ENCODE measurements at regions not wholly inside any gene's neighbourhood (a gene's known extent, or its start where the extent isn't known, plus 50 kb on each side); places are given as distances from the start of the nearest gene placed in this dataset.
"Not testable (repeated sequence)": the region's sequence is repeated elsewhere in the genome, so short reads cannot be mapped to it uniquely, and the experiment has no call there.

DNA sequence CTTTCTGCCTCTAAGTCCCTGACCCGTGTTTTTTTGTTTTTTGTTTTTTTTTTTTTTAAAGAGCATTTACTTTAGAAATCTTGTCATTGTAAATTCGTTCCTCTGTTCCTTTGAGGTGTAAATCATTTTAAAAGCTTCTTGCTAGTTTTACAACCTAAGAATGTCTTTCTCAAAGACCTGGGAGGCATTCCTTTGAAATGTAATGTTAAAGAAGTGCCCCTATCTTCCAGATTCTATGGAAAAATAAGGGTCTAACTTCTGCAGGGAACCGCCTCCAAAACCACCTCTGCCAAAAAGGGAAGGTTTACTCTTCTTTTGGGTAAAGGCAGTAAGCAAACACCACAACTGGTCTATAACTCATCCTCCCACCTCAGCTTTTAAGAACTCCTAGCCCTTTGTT lies 259.6 kb upstream of the ZNF804A start:
- no peak for DNase-seq (ENCODE audit: low spot score)

DNA sequence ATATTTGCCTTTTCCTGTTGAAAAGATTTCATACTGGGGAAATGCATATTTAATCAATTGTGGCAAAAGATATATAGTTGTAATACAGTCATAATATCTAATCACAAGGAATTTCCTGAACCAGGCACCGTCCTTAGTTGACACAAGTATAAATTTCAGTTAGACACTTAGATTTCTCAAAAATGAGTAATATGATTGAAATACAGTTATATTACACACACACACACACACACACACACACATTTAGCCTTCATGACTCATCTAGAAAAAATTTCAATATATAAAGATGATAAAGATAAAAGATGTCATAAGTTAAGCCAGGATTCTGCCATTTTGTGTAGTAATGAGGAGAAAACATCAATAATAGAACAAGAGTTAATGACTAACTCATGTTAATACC lies 258.4 kb upstream of the ZNF804A start:
- no peak for DNase-seq (ENCODE audit: low spot score)

DNA sequence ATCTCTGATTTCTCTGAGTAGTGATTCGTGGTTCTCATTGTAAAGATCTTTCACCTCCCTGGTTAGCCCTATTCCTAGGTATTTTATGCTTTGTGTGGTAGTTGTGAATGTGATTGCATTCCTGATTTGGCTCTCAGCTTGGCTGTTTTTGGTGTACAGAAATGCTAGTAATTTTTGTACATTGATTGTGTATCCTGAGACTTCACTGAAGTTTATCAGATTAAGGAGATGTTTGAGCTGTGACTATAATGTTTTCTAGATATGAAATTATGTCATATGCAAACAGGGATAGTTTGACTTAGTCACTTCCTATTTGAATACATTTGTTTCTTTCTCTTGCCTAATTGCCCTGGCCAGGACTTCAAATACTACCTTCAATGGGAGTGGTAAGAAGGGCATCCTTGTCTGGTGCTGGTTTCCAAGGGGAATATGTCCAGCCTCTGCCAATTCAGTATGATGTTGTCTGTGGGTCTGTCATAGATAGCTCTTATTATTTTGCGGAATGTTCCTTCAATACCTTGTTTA lies 251.9 kb upstream of the ZNF804A start:
- no peak for DNase-seq (ENCODE audit: low spot score)

DNA sequence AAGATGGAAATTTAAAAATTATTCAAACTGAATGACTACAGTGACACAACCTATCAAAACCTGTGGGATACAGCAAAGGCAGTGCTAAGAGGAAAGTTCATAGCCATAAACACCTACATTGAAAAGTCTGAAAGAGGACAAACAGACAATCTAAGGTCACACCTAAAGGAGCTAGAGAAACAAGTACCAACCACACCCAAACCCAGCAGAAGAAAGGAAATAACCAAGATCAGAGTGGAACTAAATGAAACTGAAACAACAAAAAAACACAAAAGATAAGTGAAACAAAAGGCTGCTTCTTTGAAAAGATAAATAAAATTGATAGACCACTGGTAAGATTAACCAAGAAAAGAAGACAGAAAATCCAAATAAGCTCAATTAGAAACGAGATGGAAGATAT lies 247.2 kb upstream of the ZNF804A start:
- DNase-seq (ENCODE audit: low spot score): no peak

DNA sequence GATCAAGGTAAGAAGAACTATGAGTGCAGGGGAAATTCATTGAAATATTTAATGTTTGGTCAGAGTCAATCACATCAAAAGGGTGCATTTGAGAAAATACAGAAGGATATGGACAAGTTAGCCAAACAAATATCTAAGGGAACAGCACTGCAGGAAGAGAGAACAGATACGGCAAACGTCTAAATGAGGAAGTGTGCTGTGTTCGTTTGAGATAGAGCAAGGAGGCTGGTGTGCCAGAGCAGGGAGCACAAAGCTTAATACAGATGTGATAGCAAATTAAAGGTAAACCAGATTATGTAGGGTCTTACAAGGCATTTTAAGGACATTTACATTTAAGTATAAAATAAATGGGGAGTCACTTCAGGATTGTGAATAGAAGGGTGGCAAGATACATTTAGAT lies 241.3 kb upstream of the ZNF804A start:
- DNase-seq (ENCODE audit: low spot score): no peak

DNA sequence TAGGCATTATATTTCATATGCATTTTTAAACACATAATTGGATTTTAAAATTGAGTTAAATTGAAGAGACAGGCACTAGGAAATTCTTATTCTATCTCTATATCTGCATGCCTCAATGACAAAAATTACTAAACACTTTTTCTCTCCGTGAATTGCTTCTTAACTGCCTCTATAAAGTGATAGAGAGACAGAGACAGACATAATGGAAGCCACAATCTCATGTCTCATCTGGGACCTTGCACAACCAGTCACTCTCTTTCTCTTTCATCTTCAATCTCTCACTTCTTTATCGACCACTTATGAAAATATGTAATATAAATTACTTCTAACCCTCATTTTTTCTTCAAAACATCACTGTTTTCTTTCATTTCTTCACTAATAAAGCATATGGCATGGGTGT lies 238.9 kb upstream of the ZNF804A start:
- no peak for DNase-seq (ENCODE audit: low spot score)

DNA sequence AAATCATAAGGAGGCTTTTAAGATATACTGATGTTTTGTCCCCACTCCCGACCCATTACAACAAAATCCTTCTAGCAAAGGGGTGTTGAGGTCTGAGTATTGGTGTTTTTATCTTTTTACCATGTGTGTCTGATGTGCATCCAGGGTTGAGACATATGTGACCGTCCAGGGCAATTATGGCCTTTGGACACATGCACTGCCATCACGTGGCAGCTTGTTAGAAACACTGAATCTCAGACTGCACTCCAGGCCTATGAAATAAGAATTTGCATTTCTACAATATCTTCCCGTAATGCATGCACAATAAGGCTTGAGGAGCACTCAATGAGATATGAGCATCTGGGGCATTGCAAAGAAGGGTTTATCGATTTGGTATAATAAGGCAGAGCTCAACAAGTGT lies 235.1 kb upstream of the ZNF804A start:
- DNase-seq (ENCODE audit: low spot score): no peak

DNA sequence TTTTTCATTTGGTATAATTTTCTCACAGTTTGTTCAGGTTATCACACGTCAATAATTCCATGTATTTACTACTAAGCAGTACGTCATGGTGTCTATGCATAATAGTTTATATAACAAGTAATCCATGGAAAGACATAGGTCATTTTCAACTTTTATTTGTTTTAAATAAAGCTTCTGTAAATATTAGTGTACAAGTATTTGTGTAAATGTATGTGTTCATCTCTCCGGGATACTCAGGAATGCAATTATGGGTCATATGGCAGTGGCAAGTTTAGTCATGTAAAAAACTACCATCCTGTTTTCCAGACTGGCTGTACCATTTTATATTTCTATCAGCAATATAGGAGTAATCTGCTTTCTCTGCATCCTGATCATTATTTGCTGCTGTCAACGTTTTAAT lies 231.1 kb upstream of the ZNF804A start:
- DNase-seq (ENCODE audit: low spot score): no peak

DNA sequence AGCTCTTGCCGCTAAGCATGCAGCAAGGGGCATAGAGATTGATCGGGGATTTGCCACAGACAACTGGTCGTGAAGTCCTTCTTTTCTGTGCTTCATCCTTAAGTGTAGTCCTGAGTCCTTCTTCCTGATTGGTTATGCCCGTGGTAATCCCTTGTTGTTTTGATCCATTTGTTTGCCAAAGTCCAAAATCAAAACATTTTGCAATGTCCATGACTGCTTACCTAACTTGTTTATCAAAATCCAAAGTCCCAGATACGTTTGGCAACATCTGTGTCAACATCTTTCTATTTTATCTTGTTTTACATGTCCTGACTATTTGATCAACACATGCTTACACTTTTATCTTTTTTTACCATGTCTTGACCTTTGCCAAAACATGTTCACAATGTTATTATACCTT lies 229.0 kb upstream of the ZNF804A start:
- DNase-seq (ENCODE audit: low spot score): no peak

DNA sequence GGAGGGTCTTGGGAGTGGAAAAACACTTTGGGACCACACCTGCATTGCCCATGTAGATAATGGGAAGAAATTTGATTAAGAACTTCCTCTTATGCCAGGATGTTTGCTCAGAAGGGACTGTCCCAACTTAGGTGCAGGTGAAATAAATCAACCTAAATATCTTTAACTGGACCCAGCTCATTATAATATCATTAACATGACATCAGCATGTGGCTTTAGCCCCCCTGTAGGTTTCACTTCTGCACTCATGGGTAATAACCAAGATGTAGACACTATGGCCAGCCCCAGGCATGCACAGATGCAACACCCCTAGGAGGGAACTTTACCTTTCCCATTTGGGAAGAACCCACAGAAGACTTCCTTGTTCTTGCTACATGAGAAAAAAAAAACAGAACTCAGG lies 227.4 kb upstream of the ZNF804A start:
- DNase-seq (ENCODE audit: low spot score): no peak

DNA sequence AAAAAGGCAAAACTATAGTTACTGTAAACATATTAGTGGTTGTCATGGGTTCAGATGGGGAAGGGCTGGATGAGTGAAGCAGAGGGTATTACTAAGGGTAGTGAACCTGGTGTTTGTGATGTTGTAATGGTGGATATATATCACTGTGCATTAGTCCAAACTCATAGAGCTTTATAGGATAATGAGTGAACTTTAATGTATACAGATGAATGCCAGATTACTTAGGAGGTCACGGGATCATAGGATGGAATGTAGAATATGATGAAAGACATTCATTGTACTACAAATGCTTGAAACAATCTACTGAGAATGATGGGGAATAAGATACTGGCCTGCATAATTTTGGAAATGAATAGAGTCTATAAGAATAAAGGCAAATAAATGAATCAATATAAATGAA lies 226.7 kb upstream of the ZNF804A start:
- no peak for DNase-seq (ENCODE audit: low spot score)

DNA sequence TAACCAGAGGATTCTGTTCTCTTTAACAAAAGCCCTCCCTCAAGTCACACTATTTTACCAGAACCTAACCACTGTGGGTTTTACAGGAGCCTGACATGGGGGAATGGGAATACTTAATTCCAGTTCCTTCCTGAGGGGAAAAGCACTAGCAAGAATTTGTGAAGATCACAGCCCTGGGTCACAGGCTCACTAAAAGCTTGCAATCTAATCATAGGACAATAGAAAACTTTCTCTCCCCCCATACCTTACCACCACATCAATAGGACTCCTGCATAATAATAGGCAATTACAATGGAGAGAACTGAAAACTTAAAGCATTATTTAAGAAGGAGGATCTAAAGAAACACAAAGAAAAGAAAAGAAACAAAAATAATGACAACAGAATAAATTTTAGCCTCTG lies 225.8 kb upstream of the ZNF804A start:
- no peak for DNase-seq (ENCODE audit: low spot score)

DNA sequence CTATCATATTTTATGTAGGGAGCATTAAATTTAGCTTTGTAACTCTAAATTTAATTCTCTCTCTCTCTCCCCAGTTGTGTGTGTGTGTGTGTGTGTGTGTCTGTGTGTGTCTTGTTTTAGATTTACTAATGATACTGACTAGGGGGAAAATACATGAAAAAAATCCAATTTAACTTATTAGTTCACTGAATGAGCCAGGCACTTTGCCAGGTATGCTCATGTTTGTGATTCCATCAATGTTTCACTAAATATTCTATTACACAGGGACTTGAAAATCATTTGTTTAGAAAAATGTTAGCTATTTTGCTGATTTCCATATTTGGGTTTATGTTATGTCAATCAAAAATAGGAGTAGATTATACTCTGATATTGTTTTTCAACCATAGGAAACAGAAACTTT lies 203.7 kb upstream of the ZNF804A start:
- no peak for DNase-seq (ENCODE audit: low spot score)

DNA sequence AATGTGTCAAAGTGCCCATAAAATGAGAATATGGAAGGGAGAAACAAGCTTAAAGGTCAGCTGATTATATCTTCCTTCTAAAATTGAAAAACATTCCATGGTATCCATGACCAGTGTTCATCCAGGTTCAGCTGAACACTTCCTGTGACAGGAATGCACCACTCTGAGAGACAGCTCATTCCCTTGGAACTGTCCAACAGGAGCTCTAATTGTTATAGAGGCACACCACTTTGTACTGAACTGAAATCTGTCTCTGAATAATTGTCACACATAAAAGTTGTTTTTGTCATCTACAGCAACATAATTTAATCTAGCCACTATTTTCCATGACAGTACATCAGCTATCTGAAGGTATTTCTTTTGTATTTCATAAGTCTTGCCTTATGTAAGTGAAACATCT lies 195.9 kb upstream of the ZNF804A start:
- DNase-seq (ENCODE audit: low spot score): no peak

DNA sequence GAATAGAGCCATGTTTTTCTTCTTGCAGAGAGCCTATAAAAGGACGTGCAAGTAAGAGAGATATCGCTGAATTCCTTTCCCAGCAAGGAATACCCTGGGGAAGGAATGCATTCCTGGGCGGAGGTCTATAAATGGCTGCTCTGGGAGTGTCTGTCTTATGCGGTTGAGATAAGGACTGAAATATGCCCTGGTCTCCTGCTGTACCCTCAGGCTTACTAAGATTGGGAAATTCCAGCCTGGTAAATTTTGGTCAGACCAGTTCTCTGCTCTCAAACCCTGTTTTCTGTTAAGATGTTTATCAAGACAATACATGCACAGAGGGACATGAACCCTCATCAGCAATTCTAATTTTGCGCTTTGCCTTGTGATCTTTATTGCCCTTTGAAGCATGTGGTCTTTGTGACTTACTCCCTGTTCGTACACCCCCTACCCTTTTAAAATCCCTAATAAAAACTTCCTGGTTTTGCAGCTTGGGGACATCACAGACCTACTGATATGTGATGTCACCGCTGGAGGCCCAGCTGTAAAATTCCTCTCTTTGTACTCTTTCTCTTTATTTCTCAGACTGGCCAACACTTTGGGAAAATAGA lies 191.2 kb upstream of the ZNF804A start:
- not testable (repeated sequence) for DNase-seq (ENCODE audit: low spot score)

DNA sequence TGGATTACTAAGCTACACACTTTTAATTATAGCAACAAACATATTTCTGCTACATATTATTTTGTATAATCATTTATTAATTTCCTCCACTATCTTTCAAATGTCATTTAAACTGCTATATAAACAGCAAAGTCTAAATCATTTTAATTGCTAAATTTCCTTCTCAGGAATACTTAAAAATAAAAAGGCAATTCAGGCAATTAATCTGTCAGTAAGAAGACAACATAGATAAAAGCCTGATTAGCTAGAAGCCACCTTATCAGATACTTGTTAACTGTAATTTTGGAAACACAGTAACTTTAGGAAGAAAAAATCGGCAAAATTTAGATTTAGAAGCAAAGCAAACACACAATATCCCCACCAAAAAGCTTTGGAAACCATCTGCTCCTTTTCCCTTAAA lies 188.2 kb upstream of the ZNF804A start:
- DNase-seq (ENCODE audit: low spot score): no peak

DNA sequence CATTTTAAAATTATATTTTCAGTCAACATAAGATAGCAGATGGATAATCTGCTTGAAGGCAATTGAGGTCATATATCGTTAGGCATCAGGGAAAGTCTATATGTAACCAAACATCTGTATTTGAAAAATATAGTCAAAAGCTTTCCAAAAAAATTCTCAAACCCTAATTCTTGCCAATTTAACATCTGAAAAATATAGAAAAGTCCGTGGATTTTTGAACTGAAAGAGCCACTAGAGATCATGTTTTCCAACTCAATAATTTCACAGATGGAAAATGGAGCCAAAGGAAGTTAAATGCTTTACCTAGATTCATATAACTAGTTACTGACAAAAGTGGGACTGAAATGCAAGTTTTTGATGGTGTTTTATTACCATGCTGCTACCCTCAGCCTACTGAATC lies 185.1 kb upstream of the ZNF804A start:
- DNase-seq (ENCODE audit: low spot score): no peak

DNA sequence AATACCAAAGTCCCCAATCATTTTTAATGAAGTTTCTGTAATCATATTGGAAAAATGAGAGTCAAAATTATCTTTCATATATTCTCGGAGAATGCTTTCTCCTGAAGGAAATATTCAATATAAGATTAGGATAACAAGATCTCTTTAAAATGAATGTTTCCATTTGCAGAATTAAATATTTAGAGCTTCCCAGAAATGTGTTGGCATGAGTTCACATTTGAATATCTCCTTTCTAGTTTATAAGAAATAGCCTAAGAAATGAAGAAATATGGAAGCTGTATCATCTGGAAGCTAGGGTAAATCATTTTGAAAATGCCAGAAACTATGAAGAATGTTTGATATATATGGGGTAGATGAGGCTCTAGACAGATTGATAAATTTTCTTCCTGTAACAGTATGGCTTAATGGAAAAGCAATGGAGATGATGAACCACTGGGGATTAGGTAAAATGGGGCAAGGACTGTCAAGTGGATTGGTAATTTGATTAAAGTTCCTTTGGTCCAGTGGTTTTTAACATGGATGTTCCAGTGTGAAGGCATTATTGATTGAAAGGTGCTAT lies 184.6 kb upstream of the ZNF804A start:
- no peak for DNase-seq (ENCODE audit: low spot score)

DNA sequence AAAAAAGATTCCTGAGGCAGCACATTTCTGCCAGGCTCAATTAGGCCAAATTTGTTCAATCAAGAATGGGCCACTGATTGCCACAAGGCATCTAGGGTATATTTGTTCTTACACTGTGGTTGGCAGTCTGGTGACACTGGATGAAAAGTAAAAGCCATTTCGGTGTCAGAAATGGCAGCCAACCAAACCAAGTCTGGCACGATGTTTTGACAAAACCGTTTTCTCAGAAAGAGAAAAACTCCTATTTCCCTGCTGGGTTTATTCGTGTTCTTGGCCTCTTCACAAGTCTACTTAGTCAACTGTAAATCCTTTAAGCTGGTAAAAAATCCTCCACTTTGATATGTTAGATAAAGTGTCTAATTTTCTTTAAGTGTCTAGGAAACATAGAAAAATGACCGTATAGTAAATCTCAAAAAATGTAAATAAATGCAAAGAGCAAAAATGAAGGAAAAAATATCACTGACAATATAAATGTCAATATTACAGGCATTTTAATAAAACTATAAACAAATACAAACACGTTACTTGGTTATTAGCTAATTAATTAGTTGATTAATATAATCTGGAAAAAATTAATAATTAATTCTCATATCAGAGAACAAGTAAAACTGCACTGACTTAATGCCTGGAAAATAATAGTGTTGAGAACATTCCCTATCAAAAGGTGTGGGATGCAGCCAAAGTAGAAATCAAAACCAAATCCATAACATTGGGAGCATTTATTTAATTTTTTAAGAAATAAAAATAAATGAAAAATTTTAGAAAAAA lies 182.0 kb upstream of the ZNF804A start:
- no peak for DNase-seq (ENCODE audit: low spot score)

DNA sequence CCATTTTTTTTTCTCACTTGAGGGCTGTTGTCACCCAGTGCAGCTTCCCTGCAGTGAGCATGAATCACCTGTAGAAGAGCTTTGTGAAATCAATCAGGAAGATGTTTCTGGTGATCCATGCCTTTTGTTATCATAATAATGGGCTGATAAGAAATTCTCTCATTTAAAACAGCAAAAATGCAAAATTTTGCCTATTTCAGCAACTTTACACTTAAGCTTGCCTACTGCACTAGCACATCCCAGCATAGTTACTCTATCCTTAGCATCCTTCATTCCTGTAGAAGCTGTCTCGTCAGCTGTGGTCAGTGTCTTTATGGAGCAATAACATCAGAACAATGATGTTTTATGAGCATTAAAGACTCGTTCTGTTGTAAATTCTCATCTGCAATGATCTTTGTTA lies 178.6 kb upstream of the ZNF804A start:
- no peak for DNase-seq (ENCODE audit: low spot score)

DNA sequence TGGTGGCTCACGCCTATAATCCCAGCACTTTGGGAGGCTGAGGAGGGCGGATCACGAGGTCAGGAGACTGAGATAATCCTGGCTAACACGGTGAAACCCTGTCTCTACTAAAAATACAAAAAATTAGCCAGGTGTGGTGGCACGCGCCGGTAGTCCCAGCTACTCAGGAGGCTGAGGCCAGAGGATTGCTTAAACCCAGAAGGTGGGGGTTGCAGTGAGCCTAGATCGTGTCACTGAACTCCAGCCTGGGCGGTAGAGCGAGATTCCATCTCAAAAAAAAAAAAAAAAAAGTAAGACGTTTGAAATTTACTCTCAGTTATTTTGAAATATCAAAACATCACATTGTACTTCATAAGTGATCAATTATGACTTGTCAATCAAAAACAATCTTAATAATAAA lies 176.9 kb upstream of the ZNF804A start:
- not testable (repeated sequence) for DNase-seq (ENCODE audit: low spot score)

DNA sequence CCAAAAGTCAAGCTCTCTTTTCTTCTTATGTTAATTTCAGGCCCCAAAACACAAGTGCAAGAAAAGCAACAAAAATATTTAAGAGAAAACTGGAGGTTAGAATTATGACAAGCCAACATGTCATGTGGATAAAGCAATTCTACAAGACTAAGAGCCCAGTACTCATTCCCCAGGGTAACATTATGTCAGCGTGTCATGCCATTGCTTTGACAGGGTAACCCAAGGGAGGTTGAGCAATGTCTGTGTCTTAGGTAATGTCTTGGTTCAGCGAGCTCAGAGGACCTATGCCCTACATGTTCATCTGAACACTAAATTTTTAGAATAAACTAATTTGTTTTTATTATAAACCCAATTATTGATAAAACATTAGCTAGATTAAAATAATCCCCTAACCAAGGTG lies 173.2 kb upstream of the ZNF804A start:
- DNase-seq (ENCODE audit: low spot score): no peak

DNA sequence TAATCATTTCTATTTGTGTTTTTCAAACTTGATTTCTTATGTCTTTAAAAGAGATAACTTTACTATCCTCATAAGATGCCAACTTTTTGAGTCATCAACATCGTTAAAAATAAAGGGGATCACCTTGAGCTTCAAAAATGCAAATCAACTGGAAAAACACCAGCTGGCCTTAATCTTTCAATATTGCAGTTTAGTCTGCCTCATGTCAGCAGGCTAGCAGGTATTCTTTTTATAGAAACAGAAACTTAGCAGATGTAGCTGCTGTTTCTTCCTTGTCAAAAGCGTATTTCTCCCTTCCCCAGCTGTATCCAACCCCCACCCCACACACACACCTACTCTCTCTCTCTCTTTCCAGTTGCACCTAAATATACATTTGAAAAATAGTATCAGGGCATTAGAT lies 154.1 kb upstream of the ZNF804A start:
- DNase-seq (ENCODE audit: low spot score): no peak

Measured in SW480 (cell line).